ENCODE measurements at regions not wholly inside any gene's neighbourhood (a gene's known extent, or its start where the extent isn't known, plus 50 kb on each side); places are given as distances from the start of the nearest gene placed in this dataset.

- TF ChIP-seq EZH2phosphoT487 (IDR thresholded peaks at IDR 0.05; ENCODE audit: low read depth, severe bottlenecking, unreplicated experiment): no peak
- no peak for TF ChIP-seq CTCF (IDR thresholded peaks at IDR 0.05; ENCODE audit: poor library complexity)
- no peak for TF ChIP-seq EZH2 (IDR thresholded peaks at IDR 0.05; ENCODE audit: borderline replicate concordance)
These were observed 97.1 kb upstream of the ATP10A start for GRCh38 chr15:25960273-25960672.

Data from hepatocyte (in vitro differentiated cells).